Gastrocnemius medialis (tissue), 4 donors: ENCODE measurements at regions not wholly inside any gene's neighbourhood (a gene's known extent, or its start where the extent isn't known, plus 50 kb on each side); places are given as distances from the start of the nearest gene placed in this dataset.

Source experiments
- CTCF ChIP-seq, 5 experiments: fragments of 450-650 bp in 3 of 5; fragments of 200-600 bp in 2 of 5; sonication (generic) in 2 of 5; IDR thresholded peaks in 4 of 5; conservative IDR thresholded peaks in 1 of 5; 1 replicate in 4 of 5; 2 replicates in 1 of 5; pipeline ENCODE4 v1.5.1; 2016 to 2019; ENCODE audit warnings: antibody characterized with exemption in 5 of 5, mild to moderate bottlenecking in 3 of 5, moderate library complexity in 3 of 5
- POLR2A ChIP-seq, 2 donors: fragments of 450-650 bp; IDR thresholded peaks; one replicate each; pipeline ENCODE4 v1.6.1; 2017; ENCODE audit warnings: antibody characterized with exemption in 2 of 2, mild to moderate bottlenecking in 2 of 2, moderate library complexity in 2 of 2

GRCh38 chr13:105069106-105069505, 1466.4 kb downstream of the EFNB2 start:
- TF ChIP-seq CTCF (IDR thresholded peaks at IDR 0.05 in 4 of 5, conservative IDR thresholded peaks at IDR 0.05 in 1 of 5) (no peak), POLR2A (IDR thresholded peaks at IDR 0.05) (no peak)
